ENCODE measurements at regions not wholly inside any gene's neighbourhood (a gene's known extent, or its start where the extent isn't known, plus 50 kb on each side); places are given as distances from the start of the nearest gene placed in this dataset.

- no peaks in the 10 kb centered on the region for H3K9me3 ChIP-seq (ENCODE audit: low read length)
These were observed 102.1 kb upstream of the PAPPA start for GRCh38 chr9:116051528-116051927.

DNA sequence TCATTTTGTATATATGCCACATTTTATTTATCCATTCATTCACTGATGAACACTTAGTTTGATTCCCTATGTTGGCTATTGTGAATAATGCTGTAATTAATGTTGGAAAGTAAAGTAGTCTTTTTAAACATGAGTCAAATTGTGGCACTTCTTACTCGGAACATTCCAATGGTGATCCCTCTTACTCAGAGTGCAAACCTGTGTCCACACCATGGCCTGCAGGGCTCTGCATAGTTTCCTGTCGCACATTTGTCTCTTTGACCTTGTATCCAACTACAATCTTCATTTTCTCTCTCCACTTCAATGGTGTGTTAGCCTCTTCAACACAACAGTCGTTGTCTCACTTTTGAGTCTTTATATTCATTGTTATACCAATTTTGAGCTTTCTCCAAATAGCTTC lies 98.1 kb upstream of the PAPPA start:
- Histone ChIP-seq H3K36me3 (ENCODE audit: insufficient read depth, low read length) (no peaks in the 10 kb centered on the region), H3K27ac (ENCODE audit: low read depth, low read length) (no peak overlapping the region), H3K9me3 (ENCODE audit: low read length) (no peaks in the 10 kb centered on the region), H3K4me1 (ENCODE audit: insufficient read depth, low read length) (no peaks in the 10 kb centered on the region), H3K27me3 (ENCODE audit: control insufficient read depth in 1 of 2, insufficient read depth in 2 of 2, low read length in 2 of 2) (no peaks in the 10 kb centered on the region), H3K9ac (ENCODE audit: low read length) (no peak overlapping the region), H3K4me3 (ENCODE audit: low read depth in 1 of 2, low read length in 2 of 2) (no peak overlapping the region)

More at GRCh38 chr9:116051528-116051927, 102.1 kb upstream of the PAPPA start:
- Histone ChIP-seq H3K4me3 (ENCODE audit: low read depth in 1 of 2, low read length in 2 of 2) (no peak overlapping the region), H3K4me1 (ENCODE audit: insufficient read depth, low read length) (no peaks in the 10 kb centered on the region), H3K27ac (ENCODE audit: low read depth, low read length) (no peak overlapping the region), H3K9ac (ENCODE audit: low read length) (no peak overlapping the region), H3K36me3 (ENCODE audit: insufficient read depth, low read length) (no peaks in the 10 kb centered on the region), H3K27me3 (ENCODE audit: control insufficient read depth in 1 of 2, insufficient read depth in 2 of 2, low read length in 2 of 2) (no peaks in the 10 kb centered on the region)

GRCh38 chr9:116057371-116057770 lies 96.2 kb upstream of the PAPPA start:
- no peaks in the 10 kb centered on the region for H3K27me3 ChIP-seq (ENCODE audit: control insufficient read depth in 1 of 2, insufficient read depth in 2 of 2, low read length in 2 of 2)

DNA sequence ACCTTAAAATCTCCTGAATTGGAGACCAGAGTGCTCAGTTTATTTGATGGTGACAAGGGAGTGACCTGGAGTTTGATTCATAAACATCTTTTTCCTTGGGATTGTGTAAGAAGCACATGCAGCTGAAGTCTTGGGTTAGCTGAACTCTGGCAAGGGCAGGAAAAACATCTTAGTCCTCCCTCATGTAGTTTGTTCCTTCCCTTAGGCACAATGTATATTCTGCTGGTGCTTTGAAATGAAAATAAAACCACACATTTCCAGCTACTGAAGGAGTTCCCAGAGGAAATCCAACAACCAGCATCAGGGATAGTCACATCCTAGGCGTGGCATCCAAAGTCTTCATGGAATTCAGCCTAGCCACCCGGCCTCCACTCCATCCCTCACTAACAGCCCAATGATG lies 95.2 kb upstream of the PAPPA start:
- H3K4me1 ChIP-seq (ENCODE audit: insufficient read depth, low read length): no peaks in the 10 kb centered on the region
- H3K36me3 ChIP-seq (ENCODE audit: insufficient read depth, low read length): no peaks in the 10 kb centered on the region
- no peaks in the 10 kb centered on the region for H3K27me3 ChIP-seq (ENCODE audit: control insufficient read depth in 1 of 2, insufficient read depth in 2 of 2, low read length in 2 of 2)
- no peak overlapping the region for H3K27ac ChIP-seq (ENCODE audit: low read depth, low read length)
- no peak overlapping the region for H3K9ac ChIP-seq (ENCODE audit: low read length)
- H3K9me3 ChIP-seq (ENCODE audit: low read length): no peaks in the 10 kb centered on the region
- H3K4me3 ChIP-seq (ENCODE audit: low read depth in 1 of 2, low read length in 2 of 2): no peak overlapping the region

More at GRCh38 chr9:116057371-116057770, 96.2 kb upstream of the PAPPA start:
- Histone ChIP-seq H3K36me3 (ENCODE audit: insufficient read depth, low read length) (no peaks in the 10 kb centered on the region), H3K27ac (ENCODE audit: low read depth, low read length) (no peak overlapping the region), H3K4me3 (ENCODE audit: low read depth in 1 of 2, low read length in 2 of 2) (no peak overlapping the region), H3K9ac (ENCODE audit: low read length) (no peak overlapping the region), H3K4me1 (ENCODE audit: insufficient read depth, low read length) (no peaks in the 10 kb centered on the region), H3K9me3 (ENCODE audit: low read length) (no peaks in the 10 kb centered on the region)

DNA sequence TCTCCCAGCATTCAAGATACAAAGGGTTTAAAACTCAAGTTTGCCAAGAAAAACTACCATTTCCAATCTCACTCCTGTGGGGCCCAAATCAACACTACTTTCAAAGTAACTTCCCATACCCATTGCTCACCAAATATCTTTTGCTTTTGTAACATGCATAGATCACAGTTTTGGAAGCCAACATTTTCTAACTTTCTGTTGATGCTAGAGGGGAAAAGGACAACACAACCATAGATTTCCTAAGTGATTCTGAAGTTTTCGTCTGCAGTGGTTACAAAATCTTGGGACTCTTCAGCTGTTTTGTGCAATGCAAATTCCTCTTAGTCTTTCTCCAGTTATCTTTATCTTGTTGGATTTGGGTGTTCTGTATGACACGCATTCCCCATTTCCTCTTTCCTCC lies 94.1 kb upstream of the PAPPA start:
- no peaks in the 10 kb centered on the region for H3K27me3 ChIP-seq (ENCODE audit: control insufficient read depth in 1 of 2, insufficient read depth in 2 of 2, low read length in 2 of 2)
- no peak overlapping the region for H3K27ac ChIP-seq (ENCODE audit: low read depth, low read length)
- H3K4me1 ChIP-seq (ENCODE audit: insufficient read depth, low read length): no peaks in the 10 kb centered on the region
- H3K36me3 ChIP-seq (ENCODE audit: insufficient read depth, low read length): no peaks in the 10 kb centered on the region
- no peak overlapping the region for H3K4me3 ChIP-seq (ENCODE audit: low read depth in 1 of 2, low read length in 2 of 2)
- no peak overlapping the region for H3K9ac ChIP-seq (ENCODE audit: low read length)
- no peaks in the 10 kb centered on the region for H3K9me3 ChIP-seq (ENCODE audit: low read length)

DNA sequence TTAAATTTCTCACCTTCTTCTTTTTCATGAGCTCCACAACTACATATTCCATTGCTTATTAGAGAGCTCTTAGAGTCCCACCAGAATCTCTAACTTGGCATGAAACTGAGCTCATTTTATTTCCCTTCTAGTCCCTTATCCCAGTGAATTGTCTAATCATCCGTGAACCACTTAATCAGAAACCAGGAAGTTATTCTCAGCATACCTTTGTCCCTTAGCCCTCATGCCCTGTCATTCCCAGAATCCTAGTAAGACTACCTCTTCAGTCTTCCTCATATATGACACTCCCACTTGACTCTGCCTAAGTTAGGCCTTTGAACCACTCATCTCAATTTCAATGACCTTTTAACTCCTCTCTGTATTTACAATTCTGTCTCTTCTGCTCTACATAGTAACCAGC lies 93.0 kb upstream of the PAPPA start:
- H3K36me3 ChIP-seq (ENCODE audit: insufficient read depth, low read length): no peaks in the 10 kb centered on the region
- H3K27me3 ChIP-seq (ENCODE audit: control insufficient read depth in 1 of 2, insufficient read depth in 2 of 2, low read length in 2 of 2): no peaks in the 10 kb centered on the region
- no peaks in the 10 kb centered on the region for H3K9me3 ChIP-seq (ENCODE audit: low read length)
- no peaks in the 10 kb centered on the region for H3K4me1 ChIP-seq (ENCODE audit: insufficient read depth, low read length)
- H3K27ac ChIP-seq (ENCODE audit: low read depth, low read length): no peak overlapping the region
- no peak overlapping the region for H3K9ac ChIP-seq (ENCODE audit: low read length)
- H3K4me3 ChIP-seq (ENCODE audit: low read depth in 1 of 2, low read length in 2 of 2): no peak overlapping the region

DNA sequence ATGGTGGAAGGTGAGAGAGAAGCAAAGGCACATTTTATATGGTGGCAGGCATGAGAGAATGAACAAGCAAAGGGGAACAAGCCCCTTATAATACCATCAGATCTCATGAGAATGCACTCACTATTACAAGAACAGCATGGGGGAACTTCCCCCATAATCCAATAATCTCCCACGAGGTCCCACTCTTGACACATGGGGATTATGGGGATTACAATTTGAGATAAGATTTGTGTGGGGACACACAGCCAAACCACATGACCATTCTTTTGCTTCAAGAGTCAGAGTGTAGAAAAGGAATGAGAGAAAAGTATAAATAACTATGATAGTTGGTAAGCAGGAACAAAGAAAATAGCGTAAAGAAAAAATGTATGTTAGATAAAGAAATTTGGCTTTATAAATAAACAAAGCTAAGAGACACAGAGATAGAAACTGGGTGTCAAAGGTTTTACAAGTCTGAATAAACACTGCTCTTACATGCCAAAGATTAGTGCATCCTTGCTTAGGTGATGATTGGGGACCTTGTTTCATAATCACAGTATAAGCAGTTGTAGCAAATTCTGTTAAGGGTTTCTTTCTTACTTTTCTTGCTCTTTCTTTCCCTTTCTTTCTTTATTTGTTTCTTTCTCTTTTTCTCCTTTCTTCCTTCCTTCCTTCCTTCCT lies 91.9 kb upstream of the PAPPA start:
- no peaks in the 10 kb centered on the region for H3K36me3 ChIP-seq (ENCODE audit: insufficient read depth, low read length)
- no peaks in the 10 kb centered on the region for H3K9me3 ChIP-seq (ENCODE audit: low read length)
- H3K27me3 ChIP-seq (ENCODE audit: control insufficient read depth in 1 of 2, insufficient read depth in 2 of 2, low read length in 2 of 2): no peaks in the 10 kb centered on the region
- no peak overlapping the region for H3K4me3 ChIP-seq (ENCODE audit: low read depth in 1 of 2, low read length in 2 of 2)
- no peak overlapping the region for H3K9ac ChIP-seq (ENCODE audit: low read length)
- no peaks in the 10 kb centered on the region for H3K4me1 ChIP-seq (ENCODE audit: insufficient read depth, low read length)
- H3K27ac ChIP-seq (ENCODE audit: low read depth, low read length): no peak overlapping the region

DNA sequence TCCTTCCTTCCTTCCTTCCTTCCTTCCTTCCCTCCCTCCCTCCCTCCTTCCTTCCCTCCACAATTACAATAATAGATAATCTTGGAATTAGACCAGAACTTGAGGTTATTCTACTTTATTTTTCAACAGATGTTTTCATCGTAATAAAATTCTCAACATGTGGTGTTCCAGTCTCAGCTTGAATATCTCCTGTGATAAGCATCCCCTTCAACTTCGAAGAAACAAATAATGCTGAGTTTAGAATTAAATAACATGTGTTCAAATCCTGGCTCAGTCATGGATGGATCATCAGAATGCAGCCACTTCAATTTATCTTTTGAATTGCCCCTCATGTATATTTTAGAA lies 91.4 kb upstream of the PAPPA start:
- no peaks in the 10 kb centered on the region for H3K4me1 ChIP-seq (ENCODE audit: insufficient read depth, low read length)
- H3K9me3 ChIP-seq (ENCODE audit: low read length): no peaks in the 10 kb centered on the region
- H3K27me3 ChIP-seq (ENCODE audit: control insufficient read depth in 1 of 2, insufficient read depth in 2 of 2, low read length in 2 of 2): no peaks in the 10 kb centered on the region
- H3K4me3 ChIP-seq (ENCODE audit: low read depth in 1 of 2, low read length in 2 of 2): no peak overlapping the region
- no peaks in the 10 kb centered on the region for H3K36me3 ChIP-seq (ENCODE audit: insufficient read depth, low read length)
- no peak overlapping the region for H3K9ac ChIP-seq (ENCODE audit: low read length)
- no peak overlapping the region for H3K27ac ChIP-seq (ENCODE audit: low read depth, low read length)

- Histone ChIP-seq H3K9me3 (ENCODE audit: low read length) (no peaks in the 10 kb centered on the region), H3K4me3 (ENCODE audit: low read depth in 1 of 2, low read length in 2 of 2) (no peak overlapping the region), H3K27me3 (ENCODE audit: control insufficient read depth in 1 of 2, insufficient read depth in 2 of 2, low read length in 2 of 2) (no peaks in the 10 kb centered on the region), H3K9ac (ENCODE audit: low read length) (no peak overlapping the region), H3K27ac (ENCODE audit: low read depth, low read length) (no peak overlapping the region), H3K4me1 (ENCODE audit: insufficient read depth, low read length) (no peaks in the 10 kb centered on the region), H3K36me3 (ENCODE audit: insufficient read depth, low read length) (no peaks in the 10 kb centered on the region)
These were observed 88.6 kb upstream of the PAPPA start for GRCh38 chr9:116064970-116065369.

GRCh38 chr9:116066221-116066620 lies 87.4 kb upstream of the PAPPA start:
- Histone ChIP-seq H3K36me3 (ENCODE audit: insufficient read depth, low read length) (no peaks in the 10 kb centered on the region), H3K27me3 (ENCODE audit: control insufficient read depth in 1 of 2, insufficient read depth in 2 of 2, low read length in 2 of 2) (no peaks in the 10 kb centered on the region), H3K27ac (ENCODE audit: low read depth, low read length) (no peak overlapping the region), H3K4me3 (ENCODE audit: low read depth in 1 of 2, low read length in 2 of 2) (no peak overlapping the region), H3K9me3 (ENCODE audit: low read length) (no peaks in the 10 kb centered on the region), H3K9ac (ENCODE audit: low read length) (no peak overlapping the region), H3K4me1 (ENCODE audit: insufficient read depth, low read length) (no peaks in the 10 kb centered on the region)

GRCh38 chr9:116067566-116067965 lies 86.0 kb upstream of the PAPPA start:
- Histone ChIP-seq H3K4me3 (ENCODE audit: low read depth in 1 of 2, low read length in 2 of 2) (no peak overlapping the region), H3K4me1 (ENCODE audit: insufficient read depth, low read length) (no peaks in the 10 kb centered on the region), H3K27me3 (ENCODE audit: control insufficient read depth in 1 of 2, insufficient read depth in 2 of 2, low read length in 2 of 2) (no peaks in the 10 kb centered on the region), H3K9ac (ENCODE audit: low read length) (no peak overlapping the region), H3K27ac (ENCODE audit: low read depth, low read length) (no peak overlapping the region), H3K9me3 (ENCODE audit: low read length) (no peaks in the 10 kb centered on the region), H3K36me3 (ENCODE audit: insufficient read depth, low read length) (no peaks in the 10 kb centered on the region)

- Histone ChIP-seq H3K4me1 (ENCODE audit: insufficient read depth, low read length) (no peaks in the 10 kb centered on the region), H3K4me3 (ENCODE audit: low read depth in 1 of 2, low read length in 2 of 2) (no peak overlapping the region), H3K9ac (ENCODE audit: low read length) (no peak overlapping the region), H3K9me3 (ENCODE audit: low read length) (no peaks in the 10 kb centered on the region), H3K36me3 (ENCODE audit: insufficient read depth, low read length) (no peaks in the 10 kb centered on the region), H3K27me3 (ENCODE audit: control insufficient read depth in 1 of 2, insufficient read depth in 2 of 2, low read length in 2 of 2) (no peaks in the 10 kb centered on the region), H3K27ac (ENCODE audit: low read depth, low read length) (no peak overlapping the region)
These were observed 83.2 kb upstream of the PAPPA start for GRCh38 chr9:116070256-116070914.

Measured in muscle layer of colon (tissue), 2 donors.